HG03342 (cell line): ENCODE measurements at regions not wholly inside any gene's neighbourhood (a gene's known extent, or its start where the extent isn't known, plus 50 kb on each side); places are given as distances from the start of the nearest gene placed in this dataset.

ENCODE experiments used
- ATAC-seq: cut with Tn5 transposase; IDR thresholded peaks from one replicate; pipeline ENCODE4 v1.9.1; 2021; ENCODE audit warnings: mild to moderate bottlenecking, moderate library complexity; ENCODE audit not compliant: unreplicated experiment

GRCh38 chr5:133831491-133832224 is 136.8 kb downstream of the C5orf15 start:
- ATAC-seq, result no peak

- no peak for ATAC-seq
Observed at GRCh38 chr5:133830911-133831310, 137.5 kb downstream of the C5orf15 start.

GRCh38 chr5:133830281-133830680 is 138.1 kb downstream of the C5orf15 start:
- no peak for ATAC-seq

GRCh38 chr5:133829786-133830185 is 138.6 kb downstream of the C5orf15 start:
- no peak for ATAC-seq

- no peak for ATAC-seq
Observed at GRCh38 chr5:133828722-133829121, 139.7 kb downstream of the C5orf15 start.

- ATAC-seq, result no peak
Observed at GRCh38 chr5:133827830-133828229, 140.6 kb downstream of the C5orf15 start.

- ATAC-seq, result no peak
Observed at GRCh38 chr5:133827011-133827410, 141.4 kb downstream of the C5orf15 start.

GRCh38 chr5:133825631-133826289 is 142.7 kb downstream of the C5orf15 start:
- peak; percentile 34 for ATAC-seq

GRCh38 chr5:133824661-133825254 is 143.7 kb downstream of the C5orf15 start:
- ATAC-seq, result peak; percentile 72

GRCh38 chr5:133821889-133822288 is 146.5 kb downstream of the C5orf15 start:
- no peak for ATAC-seq

GRCh38 chr5:133821311-133821741 is 147.1 kb downstream of the C5orf15 start:
- ATAC-seq, result no peak

GRCh38 chr5:133820507-133820906 is 147.9 kb downstream of the C5orf15 start:
- no peak for ATAC-seq

- ATAC-seq, result no peak
Observed at GRCh38 chr5:133819977-133820471, 148.4 kb downstream of the C5orf15 start.

- no peak for ATAC-seq
Observed at GRCh38 chr5:133818869-133819600, 149.4 kb downstream of the C5orf15 start.

- ATAC-seq, result no peak
Observed at GRCh38 chr5:133818031-133818431, 150.4 kb downstream of the C5orf15 start.

- no peak for ATAC-seq
Observed at GRCh38 chr5:133817456-133817855, 151.0 kb downstream of the C5orf15 start.

- ATAC-seq, result no peak
Observed at GRCh38 chr5:133816791-133817190, 151.6 kb downstream of the C5orf15 start.

GRCh38 chr5:133814152-133814551 is 154.3 kb downstream of the C5orf15 start:
- ATAC-seq, result no peak

GRCh38 chr5:133811168-133811567 is 157.3 kb downstream of the C5orf15 start:
- no peak for ATAC-seq

GRCh38 chr5:133809801-133810200 is 158.6 kb downstream of the C5orf15 start:
- no peak for ATAC-seq

GRCh38 chr5:133807348-133807747 is 161.1 kb downstream of the C5orf15 start:
- no peak for ATAC-seq
